ACC112 (cell line): ENCODE measurements at regions not wholly inside any gene's neighbourhood (a gene's known extent, or its start where the extent isn't known, plus 50 kb on each side); places are given as distances from the start of the nearest gene placed in this dataset.

Source experiments
- H2AFZ ChIP-seq: fragments of 200-600 bp; sonication (generic); one replicate; pipeline ENCODE4 v1.6.0; 2017; ENCODE audit warnings: antibody characterized with exemption, low read length; ENCODE audit not compliant: unreplicated experiment
- H3K27ac ChIP-seq: fragments of 200-600 bp; sonication (generic); 2 replicates; pipeline ENCODE4 v1.5.1; 2014; ENCODE audit warnings: low read depth, mild to moderate bottlenecking, antibody characterized with exemption, low read length, moderate library complexity
- H3K27me3 ChIP-seq: fragments of 200-600 bp; sonication (generic); 2 replicates; pipeline ENCODE4 v1.6.1; 2014; ENCODE audit warnings: mild to moderate bottlenecking, antibody characterized with exemption, low read length, moderate library complexity, mixed read lengths; ENCODE audit not compliant: insufficient read depth
- H3K36me3 ChIP-seq: fragments of 200-600 bp; sonication (generic); 2 replicates; pipeline ENCODE4 v1.6.1; 2016; ENCODE audit warnings: mild to moderate bottlenecking, antibody characterized with exemption, low read length, moderate library complexity, mixed read lengths; ENCODE audit not compliant: insufficient read depth
- H3K4me1 ChIP-seq: fragments of 200-600 bp; sonication (generic); one replicate; pipeline ENCODE4 v1.6.1; 2016; ENCODE audit warnings: low read length, mixed read lengths; ENCODE audit not compliant: insufficient read depth, unreplicated experiment, control insufficient read depth
- H3K4me3 ChIP-seq: fragments of 200-600 bp; sonication (generic); 2 replicates; pipeline ENCODE4 v1.5.1; 2014; ENCODE audit warnings: mild to moderate bottlenecking, low read depth, low read length
- H3K79me2 ChIP-seq: fragments of 200-600 bp; sonication (generic); one replicate; pipeline ENCODE4 v1.6.0; 2016; ENCODE audit warnings: low read length; ENCODE audit not compliant: control insufficient read depth, unreplicated experiment, insufficient read depth

- no peak overlapping the region for H3K27ac ChIP-seq
- no peak overlapping the region for H3K4me3 ChIP-seq
- H2AFZ ChIP-seq, result no peak overlapping the region
- no peaks in the 10 kb centered on the region for H3K4me1 ChIP-seq
- no peaks in the 10 kb centered on the region for H3K36me3 ChIP-seq
- peaks cover 16% of the 10 kb centered on the region; the same call in 1 of the 2 replicates for H3K27me3 ChIP-seq
- no peaks in the 10 kb centered on the region for H3K79me2 ChIP-seq
These were observed 99.6 kb upstream of the COG2 start for GRCh38 chr1:230542681-230543080.

- Histone ChIP-seq H3K36me3 (no peaks in the 10 kb centered on the region), H3K4me1 (no peaks in the 10 kb centered on the region), H3K27me3 (peaks cover 16% of the 10 kb centered on the region; the same call in 1 of the 2 replicates), H3K27ac (no peak overlapping the region), H3K4me3 (no peak overlapping the region), H2AFZ (no peak overlapping the region), H3K79me2 (no peaks in the 10 kb centered on the region)
These were observed 100.2 kb upstream of the COG2 start for GRCh38 chr1:230542054-230542453.

GRCh38 chr1:230541306-230541705 lies 101.0 kb upstream of the COG2 start:
- Histone ChIP-seq H3K79me2 (no peaks in the 10 kb centered on the region), H3K27ac (no peak overlapping the region), H3K4me1 (no peaks in the 10 kb centered on the region), H3K36me3 (no peaks in the 10 kb centered on the region), H2AFZ (no peak overlapping the region), H3K4me3 (no peak overlapping the region), H3K27me3 (peaks cover 19% of the 10 kb centered on the region)

- no peak overlapping the region for H2AFZ ChIP-seq
- no peaks in the 10 kb centered on the region for H3K79me2 ChIP-seq
- H3K36me3 ChIP-seq, result no peaks in the 10 kb centered on the region
- no peaks in the 10 kb centered on the region for H3K4me1 ChIP-seq
- peaks cover 21% of the 10 kb centered on the region for H3K27me3 ChIP-seq
- no peak overlapping the region for H3K4me3 ChIP-seq
- H3K27ac ChIP-seq, result no peak overlapping the region
These were observed 101.7 kb upstream of the COG2 start for GRCh38 chr1:230540421-230541155.

- H2AFZ ChIP-seq, result no peak overlapping the region
- peaks cover 22% of the 10 kb centered on the region for H3K27me3 ChIP-seq
- H3K79me2 ChIP-seq, result no peaks in the 10 kb centered on the region
These were observed 104.8 kb upstream of the COG2 start for GRCh38 chr1:230537456-230537855.

GRCh38 chr1:230536641-230537155 lies 105.6 kb upstream of the COG2 start:
- H3K4me3 ChIP-seq, result no peak overlapping the region
- H2AFZ ChIP-seq, result no peak overlapping the region
- no peaks in the 10 kb centered on the region for H3K79me2 ChIP-seq

More at GRCh38 chr1:230537456-230537855, 104.8 kb upstream of the COG2 start:
- H3K27ac ChIP-seq, result no peak overlapping the region
- no peak overlapping the region for H3K4me3 ChIP-seq
- H3K4me1 ChIP-seq, result no peaks in the 10 kb centered on the region
- no peaks in the 10 kb centered on the region for H3K36me3 ChIP-seq

GRCh38 chr1:230534224-230534623 lies 108.1 kb upstream of the COG2 start:
- Histone ChIP-seq H3K27me3 (peaks cover 14% of the 10 kb centered on the region), H3K27ac (no peak overlapping the region), H2AFZ (no peak overlapping the region), H3K4me3 (no peak overlapping the region), H3K79me2 (no peaks in the 10 kb centered on the region), H3K4me1 (no peaks in the 10 kb centered on the region), H3K36me3 (no peaks in the 10 kb centered on the region)

More at GRCh38 chr1:230536641-230537155, 105.6 kb upstream of the COG2 start:
- Histone ChIP-seq H3K4me1 (no peaks in the 10 kb centered on the region), H3K27me3 (peaks cover 22% of the 10 kb centered on the region), H3K27ac (no peak overlapping the region), H3K36me3 (no peaks in the 10 kb centered on the region)

- Histone ChIP-seq H3K4me1 (no peaks in the 10 kb centered on the region), H3K36me3 (no peaks in the 10 kb centered on the region), H3K79me2 (no peaks in the 10 kb centered on the region), H3K4me3 (no peak overlapping the region), H2AFZ (no peak overlapping the region), H3K27me3 (0 out of 2 replicates have a peak, but pooled peaks cover 4% of the 10 kb centered on the region), H3K27ac (no peak overlapping the region)
These were observed 105.0 kb upstream of the PGBD5 start for GRCh38 chr1:230531103-230531502.

- Histone ChIP-seq H2AFZ (no peak overlapping the region), H3K27me3 (peaks cover 32% of the 10 kb centered on the region; the same call in 1 of the 2 replicates), H3K4me3 (no peak overlapping the region), H3K36me3 (no peaks in the 10 kb centered on the region), H3K4me1 (no peaks in the 10 kb centered on the region), H3K79me2 (no peaks in the 10 kb centered on the region), H3K27ac (no peak overlapping the region)
These were observed 93.1 kb upstream of the PGBD5 start for GRCh38 chr1:230519246-230519645.

GRCh38 chr1:230518511-230518910 lies 92.4 kb upstream of the PGBD5 start:
- Histone ChIP-seq H3K27me3 (peaks cover 32% of the 10 kb centered on the region; the same call in 1 of the 2 replicates), H3K36me3 (no peaks in the 10 kb centered on the region), H3K4me1 (no peaks in the 10 kb centered on the region), H3K27ac (no peak overlapping the region), H2AFZ (no peak overlapping the region), H3K4me3 (no peak overlapping the region), H3K79me2 (no peaks in the 10 kb centered on the region)

GRCh38 chr1:230517786-230518185 lies 91.7 kb upstream of the PGBD5 start:
- Histone ChIP-seq H3K27ac (no peak overlapping the region), H3K79me2 (no peaks in the 10 kb centered on the region), H3K27me3 (peaks cover 35% of the 10 kb centered on the region; the same call in 1 of the 2 replicates), H3K4me1 (no peaks in the 10 kb centered on the region), H3K4me3 (no peak overlapping the region), H3K36me3 (no peaks in the 10 kb centered on the region), H2AFZ (no peak overlapping the region)
